Dermis microvascular lymphatic vessel endothelial cell (primary cell): ENCODE measurements at regions not wholly inside any gene's neighbourhood (a gene's known extent, or its start where the extent isn't known, plus 50 kb on each side); places are given as distances from the start of the nearest gene placed in this dataset.

Source experiments
- DNase-seq, 2 donors: peaks; one replicate each; pipeline versions ENCODE4 v3.0.0 to v3.0.0-alpha.2; 2010; ENCODE audit warnings: low read depth in 2 of 2

GRCh38 chr12:90899456-90900182, 55.4 kb downstream of the CCER1 start:
- DNase-seq: no peak

GRCh38 chr12:90897986-90898385, 57.0 kb downstream of the CCER1 start:
- DNase-seq: no peak

DNA sequence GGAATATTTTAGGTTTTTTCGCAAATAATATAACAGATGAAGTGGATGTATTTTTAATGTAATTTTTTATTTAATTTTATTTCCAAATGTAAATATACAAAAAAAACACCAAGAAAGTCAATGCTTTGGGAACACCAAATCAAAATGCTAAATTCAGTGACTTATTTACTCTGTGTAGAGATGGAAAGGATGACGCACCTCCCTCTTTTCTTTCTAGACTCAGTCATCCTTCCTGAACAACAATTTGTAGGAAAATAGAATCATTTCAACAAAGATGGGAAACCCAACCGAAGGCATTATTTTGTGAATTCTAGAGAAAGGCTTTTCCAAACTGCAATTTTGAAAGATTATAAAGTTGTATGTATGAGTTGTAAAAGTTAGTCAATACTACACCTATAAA, 57.7 kb downstream of the CCER1 start:
- peak in 1 of 2 donors; percentile 73 for DNase-seq

DNA sequence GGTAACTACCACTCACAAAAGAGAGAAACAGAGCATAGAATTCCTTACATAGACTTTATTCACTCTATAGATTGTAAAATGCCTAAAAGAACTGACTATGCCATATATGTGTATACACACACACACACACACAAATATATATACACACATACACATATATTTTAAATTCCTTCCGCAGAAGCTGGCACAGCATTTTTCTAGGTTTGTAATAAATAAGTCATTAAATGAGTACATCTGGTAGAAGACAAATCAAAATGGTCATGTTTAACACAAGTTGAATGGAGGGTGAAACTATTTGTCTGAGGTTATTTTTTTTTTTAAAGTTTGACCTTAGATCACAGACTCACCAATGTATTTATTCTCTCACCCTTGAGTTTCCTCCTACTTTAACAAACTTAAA, 58.2 kb downstream of the CCER1 start:
- DNase-seq: no peak

GRCh38 chr12:90896164-90896563, 58.8 kb downstream of the CCER1 start:
- peak in 1 of 2 donors; percentile 13 for DNase-seq

DNA sequence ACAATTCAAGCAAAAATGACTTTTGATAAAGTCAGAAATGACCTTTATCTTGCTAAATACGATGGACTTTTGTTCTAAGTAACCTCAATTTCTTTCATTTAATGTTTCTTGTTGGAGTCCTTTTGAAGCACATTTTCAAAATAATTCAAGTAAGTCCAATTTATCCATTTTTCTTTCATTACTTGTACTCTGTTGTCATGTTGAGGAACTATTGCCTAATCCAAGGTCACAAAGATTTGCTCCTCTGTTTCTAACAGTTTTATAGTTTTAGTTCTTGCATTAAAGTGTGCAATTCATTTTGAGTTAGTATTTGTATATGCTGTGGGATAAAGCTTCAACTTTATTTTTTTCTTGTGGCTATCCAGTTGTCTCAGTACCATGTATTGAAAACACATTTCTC, 66.7 kb downstream of the CCER1 start:
- no peak for DNase-seq

DNA sequence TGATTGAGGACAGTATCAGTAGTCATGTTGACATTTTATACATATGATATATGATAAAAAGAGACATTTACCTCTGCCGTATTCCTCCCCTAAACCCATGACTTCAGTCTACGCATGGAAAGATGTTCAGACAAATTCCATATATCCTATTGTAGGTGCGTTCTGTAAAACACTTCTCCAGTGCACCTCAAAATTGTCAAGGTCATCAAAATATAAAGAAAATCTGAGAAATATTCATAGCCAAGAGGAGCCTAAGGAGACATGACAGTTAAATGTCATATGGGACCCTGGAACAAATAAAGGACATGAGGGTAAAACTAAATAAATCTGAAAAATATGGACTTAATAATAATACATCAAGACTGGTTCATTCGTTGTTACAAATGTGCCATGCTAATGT, 71.5 kb downstream of the CCER1 start:
- no peak for DNase-seq

GRCh38 chr12:90871726-90872096, 83.3 kb downstream of the CCER1 start:
- no peak for DNase-seq

- no peak for DNase-seq
Measured at GRCh38 chr12:90870971-90871725, 83.8 kb downstream of the CCER1 start.

DNA sequence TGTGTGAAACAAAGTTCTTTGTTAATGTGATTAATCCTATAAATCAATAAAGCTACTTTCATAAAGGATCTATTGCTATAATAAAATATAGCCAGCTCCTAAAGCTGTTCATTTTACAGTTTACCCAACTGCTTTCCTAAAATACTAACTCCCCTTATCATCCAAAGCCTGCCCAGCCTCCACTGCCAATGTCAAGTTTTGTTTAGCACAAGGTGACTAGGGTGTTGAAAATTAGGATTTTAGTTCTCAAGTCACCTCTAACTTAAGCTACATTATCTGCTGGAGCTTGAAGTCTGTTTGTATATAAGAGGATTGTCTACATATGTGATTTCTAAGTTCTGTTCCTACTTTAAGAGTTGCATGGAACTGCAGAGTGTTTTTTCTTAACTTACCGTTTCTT, 86.3 kb downstream of the CCER1 start:
- DNase-seq: no peak

DNA sequence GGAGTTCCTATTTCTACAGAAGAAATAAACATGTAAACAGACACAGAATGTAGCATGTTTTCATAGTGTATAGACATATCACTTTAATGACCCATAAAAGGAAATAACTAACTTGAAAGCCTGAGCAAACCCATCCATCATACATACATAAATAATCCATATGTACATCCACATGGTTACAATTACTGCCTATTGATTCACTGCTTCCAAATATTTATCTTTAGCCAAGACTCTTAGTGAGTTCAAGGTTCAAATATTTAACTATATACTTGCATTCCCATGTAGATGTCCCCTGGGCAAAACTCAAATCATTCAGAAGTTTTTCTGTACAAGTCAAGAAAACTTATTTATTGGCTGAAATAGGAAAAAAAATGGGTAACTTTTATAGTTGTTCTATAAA, 95.4 kb downstream of the CCER1 start:
- no peak for DNase-seq

- DNase-seq: no peak
Measured at GRCh38 chr12:90858252-90858651, 96.7 kb downstream of the CCER1 start.

- no peak for DNase-seq
Measured at GRCh38 chr12:90855534-90855933, 99.4 kb downstream of the CCER1 start.

- DNase-seq: peak; percentile 33 to 65
Measured at GRCh38 chr12:90854136-90854689, 100.8 kb downstream of the CCER1 start.

- no peak for DNase-seq
Measured at GRCh38 chr12:90851800-90852718, 102.9 kb downstream of the CCER1 start.

- no peak for DNase-seq
Measured at GRCh38 chr12:90842477-90842876, 112.5 kb downstream of the CCER1 start.

DNA sequence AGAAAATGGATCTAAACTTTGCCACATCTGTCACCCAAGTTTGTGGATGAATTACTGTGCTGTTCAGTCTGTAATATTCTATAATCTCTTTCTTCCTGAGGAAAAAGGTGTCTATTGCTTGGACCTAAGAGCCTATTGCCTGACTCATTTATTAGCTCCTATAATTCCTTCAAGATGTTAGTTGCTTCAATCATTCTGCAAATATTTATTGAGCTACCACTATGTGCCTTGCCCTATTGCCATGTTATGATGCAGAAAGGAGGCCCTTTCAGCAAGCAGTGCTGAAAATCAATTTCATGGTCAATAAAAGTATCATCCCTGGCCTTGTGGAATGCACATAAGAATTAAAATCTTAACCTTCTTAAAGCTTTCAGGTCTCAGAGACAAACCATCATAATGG, 113.6 kb downstream of the CCER1 start:
- no peak for DNase-seq

GRCh38 chr12:90839346-90839745, 115.6 kb downstream of the CCER1 start:
- no peak for DNase-seq

GRCh38 chr12:90836689-90837088, 118.3 kb downstream of the CCER1 start:
- DNase-seq: no peak

GRCh38 chr12:90833228-90833627, 121.7 kb downstream of the CCER1 start:
- DNase-seq: peak in 1 of 2 donors; percentile 10

GRCh38 chr12:90832427-90832826, 122.5 kb downstream of the CCER1 start:
- DNase-seq: no peak

GRCh38 chr12:90831712-90832111, 123.3 kb downstream of the CCER1 start:
- no peak for DNase-seq
